HepG2 (cell line): ENCODE measurements at regions not wholly inside any gene's neighbourhood (a gene's known extent, or its start where the extent isn't known, plus 50 kb on each side); places are given as distances from the start of the nearest gene placed in this dataset.
A peak's percentile ranks its signal among the peaks of the same experiment; 100 is the strongest.

Source experiments
- ARID2 ChIP-seq: sonication (generic); formaldehyde crosslinking; IDR thresholded peaks from 2 replicates; pipeline ENCODE4 v1.8.1; 2022; ENCODE audit warnings: mild to moderate bottlenecking, missing genetic modification reagents, borderline replicate concordance
- BRCA1 ChIP-seq: sonication (generic); formaldehyde crosslinking; IDR thresholded peaks from 2 replicates; pipeline ENCODE4 v1.4.0; 2020; ENCODE audit warnings: missing genetic modification reagents
- BRD4 ChIP-seq: sonication (generic); formaldehyde crosslinking; IDR thresholded peaks from 2 replicates; pipeline ENCODE4 v1.4.0; 2020; ENCODE audit warnings: missing genetic modification reagents
- BRF2 ChIP-seq: sonication (generic); formaldehyde crosslinking; IDR thresholded peaks from 2 replicates; pipeline ENCODE4 v1.8.1; 2022; ENCODE audit warnings: mild to moderate bottlenecking, missing genetic modification reagents
- ELF3 ChIP-seq: IDR thresholded peaks from 2 replicates; pipeline ENCODE4 v1.6.1; 2016; ENCODE audit warnings: missing genetic modification reagents, missing compliant biosample characterization
- GABPB1 ChIP-seq: IDR thresholded peaks from 2 replicates; pipeline ENCODE4 v1.6.1; 2016; ENCODE audit warnings: mild to moderate bottlenecking, missing genetic modification reagents, moderate library complexity, missing compliant biosample characterization
- GMEB1 ChIP-seq: sonication (generic); formaldehyde crosslinking; IDR thresholded peaks from 2 replicates; pipeline ENCODE4 v1.5.1; 2020; ENCODE audit warnings: missing genetic modification reagents, mild to moderate bottlenecking, borderline replicate concordance
- HBP1 ChIP-seq: IDR thresholded peaks from 2 replicates; pipeline ENCODE4 v1.6.1; 2016; ENCODE audit warnings: low read depth, control low read depth
- HNRNPLL ChIP-seq: fragments of 200-400 bp; formaldehyde crosslinking; IDR thresholded peaks from 2 replicates; pipeline ENCODE4 v1.6.1; 2017; ENCODE audit warnings: mild to moderate bottlenecking, low read depth, low read length; ENCODE audit not compliant: poor library complexity, severe bottlenecking
- NR0B2 ChIP-seq: sonication (generic); formaldehyde crosslinking; IDR thresholded peaks from 2 replicates; pipeline ENCODE4 v1.4.0; 2020; ENCODE audit warnings: mild to moderate bottlenecking, missing genetic modification reagents
- POGZ ChIP-seq: sonication (generic); formaldehyde crosslinking; IDR thresholded peaks from 2 replicates; pipeline ENCODE4 v1.4.0; 2020; ENCODE audit warnings: mild to moderate bottlenecking, missing genetic modification reagents
- POLR2G ChIP-seq: fragments of 200-400 bp; formaldehyde crosslinking; IDR thresholded peaks from 2 replicates; pipeline ENCODE4 v1.6.1; 2018; ENCODE audit warnings: mild to moderate bottlenecking, low read depth, low read length, moderate library complexity
- SATB2 ChIP-seq: sonication (generic); formaldehyde crosslinking; IDR thresholded peaks from 2 replicates; pipeline ENCODE4 v1.5.0; 2020; ENCODE audit warnings: missing genetic modification reagents
- SKI ChIP-seq: fragments of 450-650 bp; IDR thresholded peaks from one replicate; pipeline ENCODE4 v1.6.1; 2018; ENCODE audit warnings: mild to moderate bottlenecking; ENCODE audit not compliant: partially characterized antibody
- SRY ChIP-seq: sonication (generic); formaldehyde crosslinking; IDR thresholded peaks from 2 replicates; pipeline ENCODE4 v1.8.0; 2022; ENCODE audit warnings: mild to moderate bottlenecking, missing genetic modification reagents
- UBTF ChIP-seq: sonication (generic); formaldehyde crosslinking; IDR thresholded peaks from 2 replicates; pipeline ENCODE4 v1.4.0; 2020; ENCODE audit warnings: mild to moderate bottlenecking, missing genetic modification reagents
- ZBTB2 ChIP-seq: sonication (generic); formaldehyde crosslinking; IDR thresholded peaks from 2 replicates; pipeline ENCODE4 v1.8.0; 2022; ENCODE audit warnings: low read depth, missing genetic modification reagents
- ZFX ChIP-seq: sonication (generic); formaldehyde crosslinking; IDR thresholded peaks from 2 replicates; pipeline ENCODE4 v1.4.0; 2020; ENCODE audit warnings: mild to moderate bottlenecking, low read depth, missing genetic modification reagents, moderate library complexity
- ZNF251 ChIP-seq: sonication (generic); formaldehyde crosslinking; IDR thresholded peaks from 2 replicates; pipeline ENCODE4 v1.9.0; 2021; ENCODE audit warnings: mild to moderate bottlenecking, missing genetic modification reagents
- ZNF441 ChIP-seq: sonication (generic); formaldehyde crosslinking; IDR thresholded peaks from 2 replicates; pipeline ENCODE4 v1.7.0; 2021; ENCODE audit warnings: missing genetic modification reagents, borderline replicate concordance

GRCh38 chr1:39105061-39105840, 79.1 kb downstream of the NDUFS5 start (continued):
- TF ChIP-seq POLR2G (peak; percentile 48; the same call in 1 of the 2 replicates), UBTF (CRISPR knock-in tag) (peak; percentile 90; the same call in 1 of the 2 replicates), ZNF441 (peak; percentile 18; the same call in 1 of the 2 replicates), ZBTB2 (CRISPR knock-in tag) (peak; percentile 64; the same call in 1 of the 2 replicates), POGZ (CRISPR knock-in tag) (no peak), BRF2 (CRISPR knock-in tag) (no peak), ELF3 (CRISPR knock-in tag) (no peak), BRCA1 (CRISPR knock-in tag) (0 out of 2 replicates have a peak, but pooled peaks have one; percentile 16), ZNF251 (CRISPR knock-in tag) (no peak), SATB2 (CRISPR knock-in tag) (0 out of 2 replicates have a peak, but pooled peaks have one; percentile 47), SRY (CRISPR knock-in tag) (no peak), HBP1 (no peak), ARID2 (no peak), NR0B2 (CRISPR knock-in tag) (no peak), GABPB1 (0 out of 2 replicates have a peak, but pooled peaks have one; percentile 19), ZFX (CRISPR knock-in tag) (peak; percentile 57; the same call in 1 of the 2 replicates), BRD4 (CRISPR knock-in tag) (0 out of 2 replicates have a peak, but pooled peaks have one; percentile 13), HNRNPLL (peak; percentile 34), SKI (peak; percentile 25), GMEB1 (CRISPR knock-in tag) (no peak)
